Caco-2 (cell line): ENCODE measurements at regions not wholly inside any gene's neighbourhood (a gene's known extent, or its start where the extent isn't known, plus 50 kb on each side); places are given as distances from the start of the nearest gene placed in this dataset.

Source experiments
- BruUV-seq: library from RNA; stranded (reverse); fragments of 400-500 nt; replicated peaks from 2 replicates; lab custom pipeline; 2021; lab: Mats Ljungman, UMichigan
- CTCF ChIA-PET: fragments of 300-600 bp; sonication (Branson Sonifier 250); formaldehyde crosslinking; loops from one replicate; lab custom pipeline; 2022; ENCODE audit warnings: antibody characterized with exemption; lab: Charles Lee
- POLR2A ChIA-PET: fragments of 300-600 bp; sonication (Branson Sonifier 250); formaldehyde crosslinking; loops from one replicate; lab custom pipeline; 2022; ENCODE audit warnings: antibody characterized with exemption; lab: Charles Lee
- DNase-seq, 2 experiments: peaks; one replicate each; pipeline versions ENCODE4 v3.0.0 to v3.0.0-alpha.2; 2020 to 2022
- H3K27me3 ChIP-seq: replicated peaks from 2 replicates; pipeline ENCODE4 v1.6.0; 2011; ENCODE audit warnings: low read length; ENCODE audit not compliant: control insufficient read depth, insufficient read depth
- H3K36me3 ChIP-seq: 2 replicates; pipeline ENCODE4 v1.5.1; 2011; ENCODE audit warnings: low read length; ENCODE audit not compliant: control insufficient read depth, insufficient read depth
- H3K4me1 ChIP-seq: fragments of 250-450 bp; sonication (Bioruptor Pico); 2 replicates; pipeline ENCODE4 v1.5.1; 2020; ENCODE audit warnings: mild to moderate bottlenecking
- H3K4me3 ChIP-seq: 2 replicates; pipeline ENCODE4 v1.5.1; 2011; ENCODE audit warnings: low read depth, mild to moderate bottlenecking, control low read depth, low read length
- H3K9me3 ChIP-seq: fragments of 250-450 bp; sonication (Bioruptor Pico); 2 replicates; pipeline ENCODE4 v1.5.1; 2020; ENCODE audit warnings: mild to moderate bottlenecking, moderate library complexity
- H3K27ac Mint-ChIP-seq: one replicate; pipeline ENCODE4 v1.8.0; 2022; ENCODE audit warnings: mixed read lengths; ENCODE audit not compliant: unreplicated experiment
- H3K27me3 Mint-ChIP-seq: one replicate; pipeline ENCODE4 v1.8.0; 2022; ENCODE audit warnings: mixed read lengths; ENCODE audit not compliant: insufficient read depth, unreplicated experiment
- H3K36me3 Mint-ChIP-seq: one replicate; pipeline ENCODE4 v1.8.0; 2022; ENCODE audit warnings: mild to moderate bottlenecking, mixed read lengths; ENCODE audit not compliant: insufficient read depth, unreplicated experiment
- H3K4me1 Mint-ChIP-seq: one replicate; pipeline ENCODE4 v1.8.0; 2022; ENCODE audit warnings: low read depth, mixed read lengths; ENCODE audit not compliant: unreplicated experiment
- H3K4me3 Mint-ChIP-seq: one replicate; pipeline ENCODE4 v1.8.0; 2022; ENCODE audit warnings: mild to moderate bottlenecking, moderate library complexity, mixed read lengths; ENCODE audit not compliant: unreplicated experiment
- H3K9me3 Mint-ChIP-seq: one replicate; pipeline ENCODE4 v1.8.0; 2022; ENCODE audit warnings: mixed read lengths; ENCODE audit not compliant: unreplicated experiment
- intact Hi-C: fragments of 100-400 bp; cut with micrococcal nuclease; formaldehyde crosslinking; loops from one replicate; pipeline ENCODE4 v1.10.0; 2022; ENCODE audit not compliant: unreplicated experiment
- TF ChIP-seq, protein P1 (sequence below), 2 experiments: fragments of 200-600 bp in 1 of 2; IDR thresholded peaks; 1 replicate in 1 of 2; 2 replicates in 1 of 2; pipeline versions ENCODE4 v1.5.1 to v1.8.0; 2011 to 2022; ENCODE audit warnings: antibody characterized with exemption in 1 of 2, control low read depth in 1 of 2, inconsistent platforms in 1 of 2, low read depth in 1 of 2, low read length in 1 of 2, mild to moderate bottlenecking in 1 of 2, moderate library complexity in 1 of 2; ENCODE audit not compliant: insufficient read depth in 1 of 2, severe bottlenecking in 1 of 2, unreplicated experiment in 1 of 2

DNA sequence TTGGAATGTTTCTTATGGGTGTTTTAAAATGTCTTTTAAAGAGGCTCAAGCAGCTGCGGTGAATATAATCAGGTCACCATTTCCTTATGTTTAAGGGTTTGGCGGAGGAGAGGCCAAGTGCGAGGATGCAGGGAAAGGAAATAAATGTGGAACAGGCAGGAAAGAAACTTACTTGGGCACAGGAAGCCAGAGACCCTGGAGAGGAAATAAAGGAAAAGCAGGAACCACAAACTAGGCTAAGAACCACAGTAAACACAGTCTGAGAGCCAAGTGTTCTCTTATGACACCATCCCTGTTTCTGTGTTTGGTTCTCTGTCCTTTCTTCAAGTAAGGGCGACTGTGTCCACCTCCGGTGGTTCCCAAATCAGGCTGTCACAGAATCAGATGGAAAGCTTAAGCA is 166.5 kb downstream of the C9orf152 start:
- H3K27ac Mint-ChIP-seq, result no peak overlapping the region
- H3K4me3 Mint-ChIP-seq, result no peak overlapping the region
- Histone ChIP-seq H3K27me3 (no peaks in the 10 kb centered on the region), H3K36me3 (no peaks in the 10 kb centered on the region), H3K9me3 (no peaks in the 10 kb centered on the region), H3K4me1 (peaks cover 24% of the 10 kb centered on the region), H3K4me3 (no peak overlapping the region)
- H3K9me3 Mint-ChIP-seq, result no peaks in the 10 kb centered on the region
- TF ChIP-seq, protein P1, sequence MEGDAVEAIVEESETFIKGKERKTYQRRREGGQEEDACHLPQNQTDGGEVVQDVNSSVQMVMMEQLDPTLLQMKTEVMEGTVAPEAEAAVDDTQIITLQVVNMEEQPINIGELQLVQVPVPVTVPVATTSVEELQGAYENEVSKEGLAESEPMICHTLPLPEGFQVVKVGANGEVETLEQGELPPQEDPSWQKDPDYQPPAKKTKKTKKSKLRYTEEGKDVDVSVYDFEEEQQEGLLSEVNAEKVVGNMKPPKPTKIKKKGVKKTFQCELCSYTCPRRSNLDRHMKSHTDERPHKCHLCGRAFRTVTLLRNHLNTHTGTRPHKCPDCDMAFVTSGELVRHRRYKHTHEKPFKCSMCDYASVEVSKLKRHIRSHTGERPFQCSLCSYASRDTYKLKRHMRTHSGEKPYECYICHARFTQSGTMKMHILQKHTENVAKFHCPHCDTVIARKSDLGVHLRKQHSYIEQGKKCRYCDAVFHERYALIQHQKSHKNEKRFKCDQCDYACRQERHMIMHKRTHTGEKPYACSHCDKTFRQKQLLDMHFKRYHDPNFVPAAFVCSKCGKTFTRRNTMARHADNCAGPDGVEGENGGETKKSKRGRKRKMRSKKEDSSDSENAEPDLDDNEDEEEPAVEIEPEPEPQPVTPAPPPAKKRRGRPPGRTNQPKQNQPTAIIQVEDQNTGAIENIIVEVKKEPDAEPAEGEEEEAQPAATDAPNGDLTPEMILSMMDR (IDR thresholded peaks at IDR 0.05; ENCODE audit: insufficient read depth in 1 of 2, low read depth in 1 of 2, low read length in 1 of 2, severe bottlenecking in 1 of 2, unreplicated experiment in 1 of 2), result no peak
- CTCF ChIA-PET, result no interaction called here
- no TSS peak for BruUV-seq
- POLR2A ChIA-PET, result no interaction called here
- peaks cover 9% of the 10 kb centered on the region for H3K4me1 Mint-ChIP-seq
- no peak for DNase-seq
- H3K36me3 Mint-ChIP-seq, result no peaks in the 10 kb centered on the region
- intact Hi-C loops, result no loop called here
- no peaks in the 10 kb centered on the region for H3K27me3 Mint-ChIP-seq

DNA sequence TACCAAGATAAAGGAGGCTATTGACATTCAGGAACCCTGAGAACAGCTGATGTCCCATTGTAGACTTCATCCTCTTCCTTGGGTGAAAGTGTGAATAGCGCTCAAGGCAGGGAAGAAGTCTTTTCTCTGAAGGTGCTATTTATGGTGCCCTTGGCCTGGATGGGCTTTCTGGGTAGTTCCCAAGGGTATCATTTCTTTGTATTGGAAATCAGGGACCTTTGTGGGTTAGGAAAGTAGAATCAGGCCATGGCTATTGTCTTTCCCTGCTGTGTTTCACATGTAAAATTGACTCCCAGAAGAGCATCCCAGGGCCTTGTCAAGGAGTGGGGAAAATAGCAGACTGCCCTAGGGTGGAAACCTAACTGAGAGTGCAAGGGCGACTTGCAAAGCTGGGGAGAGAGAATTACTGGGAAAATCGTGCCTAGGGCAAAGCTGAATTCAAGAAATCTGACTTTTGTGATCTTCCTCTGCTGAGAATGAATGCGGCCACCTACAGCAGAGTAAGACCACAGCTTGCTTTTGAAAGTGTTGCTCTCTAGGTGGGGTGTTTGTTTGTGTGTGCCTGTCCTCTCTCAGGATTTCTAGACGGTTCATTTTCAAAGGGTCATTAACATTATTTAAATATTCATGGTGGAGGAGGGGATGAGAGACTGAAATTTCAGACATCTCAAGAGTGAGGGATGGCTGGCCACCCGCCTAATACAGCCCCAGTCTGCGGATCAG is 160.6 kb downstream of the C9orf152 start:
- CTCF ChIA-PET, result interaction anchor here (0.6 kb wide), 1 partner anchor 15 kb away, joined by 3 read pairs; no protein-coding TSS in a partner anchor
- Mint-ChIP-seq H3K4me3 (peak overlapping the region; percentile 92), H3K36me3 (peaks cover 6% of the 10 kb centered on the region), H3K9me3 (no peaks in the 10 kb centered on the region), H3K27me3 (no peaks in the 10 kb centered on the region), H3K4me1 (peaks cover 22% of the 10 kb centered on the region), H3K27ac (peak overlapping the region; percentile 63)
- no peaks in the 10 kb centered on the region for H3K9me3 ChIP-seq
- TF ChIP-seq, protein P1 (IDR thresholded peaks at IDR 0.05; ENCODE audit: insufficient read depth in 1 of 2, low read depth in 1 of 2, low read length in 1 of 2, severe bottlenecking in 1 of 2, unreplicated experiment in 1 of 2), result no peak
- H3K36me3 ChIP-seq, result no peaks in the 10 kb centered on the region
- intact Hi-C loops, result no loop called here
- H3K27me3 ChIP-seq, result no peaks in the 10 kb centered on the region
- BruUV-seq, result no TSS peak
- no peak overlapping the region for H3K4me3 ChIP-seq
- POLR2A ChIA-PET, result no interaction called here
- no peak for DNase-seq
- peaks cover 14% of the 10 kb centered on the region for H3K4me1 ChIP-seq

DNA sequence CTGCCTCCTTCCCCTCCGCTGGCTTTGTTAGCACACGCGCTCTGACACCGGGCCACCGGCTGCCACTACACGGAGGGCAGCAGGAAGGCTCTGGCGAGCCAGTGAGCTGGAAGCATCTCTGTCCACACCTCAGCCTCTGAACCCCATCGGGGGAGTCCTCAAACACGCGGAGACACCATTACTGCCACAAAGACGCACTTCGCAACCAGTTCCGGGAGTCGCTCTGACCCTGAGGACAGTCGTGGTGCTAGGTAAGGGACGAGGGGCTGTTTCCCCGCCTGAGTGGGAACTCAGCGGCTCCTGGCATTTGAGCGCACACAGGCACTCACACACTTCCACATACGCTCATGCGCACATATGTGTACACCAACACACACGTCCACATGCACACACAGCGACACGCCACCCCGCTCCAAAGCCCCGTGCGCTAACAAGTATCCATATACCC is 160.0 kb downstream of the C9orf152 start:
- Histone ChIP-seq H3K27me3 (no peaks in the 10 kb centered on the region), H3K36me3 (no peaks in the 10 kb centered on the region), H3K4me1 (peaks cover 14% of the 10 kb centered on the region), H3K9me3 (no peaks in the 10 kb centered on the region), H3K4me3 (peak overlapping the region; percentile 63)
- CTCF ChIA-PET, result interaction anchor here (0.6 kb wide), 1 partner anchor 9 kb away, joined by 3 read pairs; no protein-coding TSS in a partner anchor
- no TSS peak for BruUV-seq
- peaks cover 6% of the 10 kb centered on the region for H3K36me3 Mint-ChIP-seq
- H3K4me3 Mint-ChIP-seq, result peak overlapping the region; percentile 92
- intact Hi-C loops, result loop anchor here (2.0 kb wide), 3 partner anchors 41 to 145 kb away; no protein-coding TSS in a partner anchor
- no peaks in the 10 kb centered on the region for H3K27me3 Mint-ChIP-seq
- H3K4me1 Mint-ChIP-seq, result peaks cover 22% of the 10 kb centered on the region
- POLR2A ChIA-PET, result no interaction called here
- TF ChIP-seq, protein P1 (IDR thresholded peaks at IDR 0.05; ENCODE audit: insufficient read depth in 1 of 2, low read depth in 1 of 2, low read length in 1 of 2, severe bottlenecking in 1 of 2, unreplicated experiment in 1 of 2), result no peak
- H3K9me3 Mint-ChIP-seq, result no peaks in the 10 kb centered on the region
- peak overlapping the region; percentile 63 for H3K27ac Mint-ChIP-seq
- no peak for DNase-seq
